GM18508 (cell line): ENCODE measurements at regions not wholly inside any gene's neighbourhood (a gene's known extent, or its start where the extent isn't known, plus 50 kb on each side); places are given as distances from the start of the nearest gene placed in this dataset.

Experiments
- ATAC-seq: cut with Tn5 transposase; IDR thresholded peaks from one replicate; pipeline ENCODE4 v1.9.1; 2021; ENCODE audit warnings: moderate number of reproducible peaks; ENCODE audit not compliant: insufficient read depth, unreplicated experiment

GRCh38 chr2:53302455-53302854 lies 465.1 kb upstream of the CHAC2 start:
- no peak for ATAC-seq

GRCh38 chr2:53289309-53290006 lies 478.1 kb upstream of the CHAC2 start:
- ATAC-seq, result no peak

GRCh38 chr2:53286345-53286744 lies 481.3 kb upstream of the CHAC2 start:
- ATAC-seq, result no peak

- no peak for ATAC-seq
Measured at GRCh38 chr2:53275743-53276142, 491.9 kb upstream of the CHAC2 start.

GRCh38 chr2:53268626-53269025 lies 499.0 kb upstream of the CHAC2 start:
- ATAC-seq, result no peak

- ATAC-seq, result no peak
Measured at GRCh38 chr2:53268086-53268485, 499.5 kb upstream of the CHAC2 start.

GRCh38 chr2:53265544-53266299 lies 501.9 kb upstream of the CHAC2 start:
- no peak for ATAC-seq

GRCh38 chr2:53260568-53260967 lies 507.0 kb upstream of the CHAC2 start:
- no peak for ATAC-seq

GRCh38 chr2:53259395-53260009 lies 508.1 kb upstream of the CHAC2 start:
- ATAC-seq, result no peak

GRCh38 chr2:53257287-53257686 lies 510.3 kb upstream of the CHAC2 start:
- ATAC-seq, result no peak

- ATAC-seq, result no peak
Measured at GRCh38 chr2:53253244-53253643, 514.4 kb upstream of the CHAC2 start.

GRCh38 chr2:53252115-53252514 lies 515.5 kb upstream of the CHAC2 start:
- ATAC-seq, result no peak

- no peak for ATAC-seq
Measured at GRCh38 chr2:53247956-53248735, 519.5 kb upstream of the CHAC2 start.

- ATAC-seq, result no peak
Measured at GRCh38 chr2:53243430-53243829, 524.2 kb upstream of the CHAC2 start.

- no peak for ATAC-seq
Measured at GRCh38 chr2:53242090-53242489, 525.5 kb upstream of the CHAC2 start.

- ATAC-seq, result no peak
Measured at GRCh38 chr2:53235836-53236582, 531.6 kb upstream of the CHAC2 start.

GRCh38 chr2:53234548-53234903 lies 533.1 kb upstream of the CHAC2 start:
- ATAC-seq, result no peak

GRCh38 chr2:53233759-53234547 lies 533.7 kb upstream of the CHAC2 start:
- ATAC-seq, result no peak

GRCh38 chr2:53231908-53232307 lies 535.7 kb upstream of the CHAC2 start:
- ATAC-seq, result no peak
